ENCODE measurements at regions not wholly inside any gene's neighbourhood (a gene's known extent, or its start where the extent isn't known, plus 50 kb on each side); places are given as distances from the start of the nearest gene placed in this dataset.

- DNase-seq: no peak
Observed at GRCh38 chr12:132439333-132439904, 50.5 kb upstream of the FBRSL1 start.

GRCh38 chr12:132438726-132439125, 51.2 kb upstream of the FBRSL1 start:
- DNase-seq: no peak

- no peak for DNase-seq
Observed at GRCh38 chr12:132437943-132438700, 51.8 kb upstream of the FBRSL1 start.

- DNase-seq: no peak
Observed at GRCh38 chr12:132437252-132437932, 52.6 kb upstream of the FBRSL1 start.

- no peak for DNase-seq
Observed at GRCh38 chr12:132436791-132437251, 53.1 kb upstream of the FBRSL1 start.

GRCh38 chr12:132435486-132436187, 54.3 kb upstream of the FBRSL1 start:
- no peak for DNase-seq

- no peak for DNase-seq
Observed at GRCh38 chr12:132433641-132434395, 56.1 kb upstream of the FBRSL1 start.

- DNase-seq: peak; percentile 21
Observed at GRCh38 chr12:132432721-132433577, 57.0 kb upstream of the FBRSL1 start.

- DNase-seq: no peak
Observed at GRCh38 chr12:132432126-132432705, 57.7 kb upstream of the FBRSL1 start.

- DNase-seq: no peak
Observed at GRCh38 chr12:132430838-132431774, 58.8 kb upstream of the FBRSL1 start.

- no peak for DNase-seq
Observed at GRCh38 chr12:132429946-132430643, 59.9 kb upstream of the FBRSL1 start.

- peak; percentile 36 for DNase-seq
Observed at GRCh38 chr12:132429602-132429945, 60.4 kb upstream of the FBRSL1 start.

- DNase-seq: no peak
Observed at GRCh38 chr12:132428936-132429601, 60.9 kb upstream of the FBRSL1 start.

GRCh38 chr12:132427999-132428935, 61.7 kb upstream of the FBRSL1 start:
- DNase-seq: no peak

- no peak for DNase-seq
Observed at GRCh38 chr12:132427174-132427768, 62.7 kb upstream of the FBRSL1 start.

- DNase-seq: no peak
Observed at GRCh38 chr12:132426349-132427173, 63.4 kb upstream of the FBRSL1 start.
